ENCODE measurements at regions not wholly inside any gene's neighbourhood (a gene's known extent, or its start where the extent isn't known, plus 50 kb on each side); places are given as distances from the start of the nearest gene placed in this dataset.

DNA sequence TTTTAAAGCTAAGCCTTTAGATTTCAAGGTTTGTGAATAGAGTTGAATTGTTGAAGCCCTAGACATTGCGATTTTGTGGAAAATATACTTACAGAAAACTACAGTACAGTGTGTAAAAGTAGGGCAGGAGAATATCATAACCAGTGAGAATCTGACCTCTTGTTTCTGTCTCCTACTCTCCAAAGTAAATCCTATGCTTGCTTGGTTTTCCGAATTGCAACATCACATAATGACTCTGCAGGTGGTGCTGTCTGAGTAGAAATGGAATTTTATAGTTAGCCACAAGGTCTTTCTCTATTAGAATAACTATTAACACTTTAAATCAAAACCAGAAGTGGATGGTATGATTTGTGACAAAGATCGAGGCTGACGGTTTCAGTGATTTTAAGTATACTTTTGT, 505.6 kb downstream of the RAPGEF2 start:
- Histone ChIP-seq H3K27ac (ENCODE audit: extremely low read length, insufficient read depth, low read length) (no peak overlapping the region), H4K20me1 (ENCODE audit: insufficient read depth, low read length) (no peaks in the 10 kb centered on the region), H3K9me3 (ENCODE audit: low read length) (no peaks in the 10 kb centered on the region), H3K4me1 (ENCODE audit: insufficient read depth, low read length) (no peaks in the 10 kb centered on the region), H2AFZ (ENCODE audit: low read length) (no peak overlapping the region), H3K79me2 (ENCODE audit: insufficient read depth, low read length) (no peaks in the 10 kb centered on the region), H3K27me3 (ENCODE audit: control insufficient read depth in 1 of 2, insufficient read depth in 2 of 2, low read length in 2 of 2) (no peaks in the 10 kb centered on the region), H3K4me3 (replicated peaks in 1 of 3; ENCODE audit: insufficient read depth in 1 of 3, low read depth in 2 of 3, low read length in 3 of 3) (no peak overlapping the region), H3K4me2 (ENCODE audit: low read depth, low read length) (no peak overlapping the region), H3K9ac (ENCODE audit: insufficient read depth, low read depth, low read length) (no peak overlapping the region), H3K36me3 (replicated peaks in 1 of 2; ENCODE audit: control insufficient read depth in 1 of 2, insufficient read depth in 2 of 2, low read length in 2 of 2) (no peaks in the 10 kb centered on the region)
- ChIA-PET POLR2A (no interaction called here), CTCF (ENCODE audit: low intra/inter-chr PET ratio, low total read pairs) (no interaction called here)
- DNase-seq (ENCODE audit: low spot score) (no peak), ATAC-seq (no peak), FAIRE-seq (no peak)
- intact Hi-C loops (cut with micrococcal nuclease; ENCODE audit: unreplicated experiment) (no loop called here), in situ Hi-C loops (cut with HindIII; ENCODE audit: extremely low pct_ligation_motif_present, low pct_unique_long_range_greater_than_20kb) (no loop called here)
- TF ChIP-seq TBX3 (IDR thresholded peaks at IDR 0.05; ENCODE audit: borderline replicate concordance) (no peak), HNRNPLL (IDR thresholded peaks at IDR 0.05; ENCODE audit: low read depth, low read length, poor library complexity, severe bottlenecking) (no peak), BATF2 (CRISPR knock-in tag; IDR thresholded peaks at IDR 0.05) (no peak), ONECUT2 (CRISPR knock-in tag; IDR thresholded peaks at IDR 0.05) (no peak), ZNF224 (CRISPR knock-in tag; IDR thresholded peaks at IDR 0.05) (no peak), DRAP1 (CRISPR knock-in tag; IDR thresholded peaks at IDR 0.05) (no peak), CEBPB (IDR thresholded peaks at IDR 0.05; ENCODE audit: borderline replicate concordance, low read depth, low read length) (peak; percentile 38; the same call in 1 of the 2 replicates), CEBPG (CRISPR knock-in tag; IDR thresholded peaks at IDR 0.05) (0 out of 2 replicates have a peak, but pooled peaks have one; percentile 10), ZNF33A (CRISPR knock-in tag; IDR thresholded peaks at IDR 0.05; ENCODE audit: borderline replicate concordance) (no peak), CREM (IDR thresholded peaks at IDR 0.05) (no peak), CREM (CRISPR knock-in tag; IDR thresholded peaks at IDR 0.05) (no peak), TEAD2 (CRISPR knock-in tag; IDR thresholded peaks at IDR 0.05) (no peak), SMC3 (IDR thresholded peaks at IDR 0.05; ENCODE audit: low read length) (no peak), SMARCC2 (IDR thresholded peaks at IDR 0.05) (no peak), CSRNP1 (CRISPR knock-in tag; IDR thresholded peaks at IDR 0.05) (no peak)
- TF ChIP-seq, protein P1, sequence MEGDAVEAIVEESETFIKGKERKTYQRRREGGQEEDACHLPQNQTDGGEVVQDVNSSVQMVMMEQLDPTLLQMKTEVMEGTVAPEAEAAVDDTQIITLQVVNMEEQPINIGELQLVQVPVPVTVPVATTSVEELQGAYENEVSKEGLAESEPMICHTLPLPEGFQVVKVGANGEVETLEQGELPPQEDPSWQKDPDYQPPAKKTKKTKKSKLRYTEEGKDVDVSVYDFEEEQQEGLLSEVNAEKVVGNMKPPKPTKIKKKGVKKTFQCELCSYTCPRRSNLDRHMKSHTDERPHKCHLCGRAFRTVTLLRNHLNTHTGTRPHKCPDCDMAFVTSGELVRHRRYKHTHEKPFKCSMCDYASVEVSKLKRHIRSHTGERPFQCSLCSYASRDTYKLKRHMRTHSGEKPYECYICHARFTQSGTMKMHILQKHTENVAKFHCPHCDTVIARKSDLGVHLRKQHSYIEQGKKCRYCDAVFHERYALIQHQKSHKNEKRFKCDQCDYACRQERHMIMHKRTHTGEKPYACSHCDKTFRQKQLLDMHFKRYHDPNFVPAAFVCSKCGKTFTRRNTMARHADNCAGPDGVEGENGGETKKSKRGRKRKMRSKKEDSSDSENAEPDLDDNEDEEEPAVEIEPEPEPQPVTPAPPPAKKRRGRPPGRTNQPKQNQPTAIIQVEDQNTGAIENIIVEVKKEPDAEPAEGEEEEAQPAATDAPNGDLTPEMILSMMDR (CRISPR knock-in tag; IDR thresholded peaks at IDR 0.05): peak; percentile 20; the same call in 1 of the 2 replicates
- 25% methylated on average over 4 of the region's 4 CpGs for WGBS (ENCODE audit: low lambda C conversion rate)
- BruUV-seq (replicated peaks): no TSS peak
